Esophagus muscularis mucosa (tissue), 4 donors: ENCODE measurements at regions not wholly inside any gene's neighbourhood (a gene's known extent, or its start where the extent isn't known, plus 50 kb on each side); places are given as distances from the start of the nearest gene placed in this dataset.
"Not testable (repeated sequence)": the region's sequence is repeated elsewhere in the genome, so short reads cannot be mapped to it uniquely, and the experiment has no call there.

Experiments
- EP300 ChIP-seq: sonication (generic); formaldehyde crosslinking; IDR thresholded peaks from one replicate; pipeline ENCODE4 v1.6.1; 2017; ENCODE audit warnings: antibody characterized with exemption
- POLR2A ChIP-seq: fragments of 450-650 bp; IDR thresholded peaks from one replicate; pipeline ENCODE4 v1.6.1; 2017; ENCODE audit warnings: antibody characterized with exemption, moderate library complexity, mild to moderate bottlenecking, low read depth
- POLR2AphosphoS5 ChIP-seq, 2 donors: sonication (generic); formaldehyde crosslinking; IDR thresholded peaks; one replicate each; pipeline ENCODE4 v1.6.1; 2017; ENCODE audit warnings: antibody characterized with exemption in 2 of 2
- TF ChIP-seq, protein P1 (sequence below), 3 experiments: fragments of 200-600 bp in 2 of 3; fragments of 450-650 bp in 1 of 3; sonication (generic) in 2 of 3; IDR thresholded peaks; one replicate each; pipeline ENCODE4 v1.5.1; 2017 to 2019; ENCODE audit warnings: antibody characterized with exemption in 3 of 3, mild to moderate bottlenecking in 2 of 3, moderate library complexity in 1 of 3

DNA sequence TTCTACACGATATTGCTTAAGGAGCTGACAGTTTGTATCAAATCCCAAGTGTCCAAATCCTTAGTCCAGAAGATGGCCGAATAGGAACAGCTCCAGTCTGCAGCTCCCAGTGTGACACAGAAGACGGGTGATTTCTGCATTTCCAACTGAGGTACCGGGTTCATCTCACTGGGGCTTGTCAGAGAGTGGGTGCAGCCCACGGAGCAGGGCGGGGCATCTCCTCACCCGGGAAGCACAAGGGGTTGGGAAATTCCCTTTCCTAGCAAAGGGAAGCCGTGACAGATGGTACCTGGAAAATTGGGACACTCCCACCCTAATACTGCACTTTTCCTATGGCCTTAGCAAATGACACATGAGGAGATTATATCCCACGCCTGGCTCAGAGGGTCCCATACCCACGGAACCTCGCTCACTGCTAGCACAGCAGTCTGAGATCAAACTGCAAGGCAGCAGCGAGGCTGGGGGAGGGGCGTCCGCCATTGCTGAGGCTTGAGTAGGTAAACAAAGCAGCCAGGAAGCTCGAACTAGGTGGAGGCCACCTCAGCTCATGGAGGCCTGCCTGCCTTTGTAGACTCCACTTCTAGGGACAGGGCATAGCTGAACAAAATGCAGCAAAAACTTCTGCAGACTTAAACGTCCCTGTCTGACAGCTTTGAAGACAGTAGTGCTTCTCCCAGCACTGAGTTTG is 162.3 kb upstream of the MAP2 start:
- not testable (repeated sequence) for TF ChIP-seq POLR2A; POLR2AphosphoS5 (IDR thresholded peaks at IDR 0.05); EP300
- TF ChIP-seq, protein P1, sequence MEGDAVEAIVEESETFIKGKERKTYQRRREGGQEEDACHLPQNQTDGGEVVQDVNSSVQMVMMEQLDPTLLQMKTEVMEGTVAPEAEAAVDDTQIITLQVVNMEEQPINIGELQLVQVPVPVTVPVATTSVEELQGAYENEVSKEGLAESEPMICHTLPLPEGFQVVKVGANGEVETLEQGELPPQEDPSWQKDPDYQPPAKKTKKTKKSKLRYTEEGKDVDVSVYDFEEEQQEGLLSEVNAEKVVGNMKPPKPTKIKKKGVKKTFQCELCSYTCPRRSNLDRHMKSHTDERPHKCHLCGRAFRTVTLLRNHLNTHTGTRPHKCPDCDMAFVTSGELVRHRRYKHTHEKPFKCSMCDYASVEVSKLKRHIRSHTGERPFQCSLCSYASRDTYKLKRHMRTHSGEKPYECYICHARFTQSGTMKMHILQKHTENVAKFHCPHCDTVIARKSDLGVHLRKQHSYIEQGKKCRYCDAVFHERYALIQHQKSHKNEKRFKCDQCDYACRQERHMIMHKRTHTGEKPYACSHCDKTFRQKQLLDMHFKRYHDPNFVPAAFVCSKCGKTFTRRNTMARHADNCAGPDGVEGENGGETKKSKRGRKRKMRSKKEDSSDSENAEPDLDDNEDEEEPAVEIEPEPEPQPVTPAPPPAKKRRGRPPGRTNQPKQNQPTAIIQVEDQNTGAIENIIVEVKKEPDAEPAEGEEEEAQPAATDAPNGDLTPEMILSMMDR (IDR thresholded peaks at IDR 0.05), result not testable (repeated sequence)
